Gastrocnemius medialis (tissue), 4 donors: ENCODE measurements at regions not wholly inside any gene's neighbourhood (a gene's known extent, or its start where the extent isn't known, plus 50 kb on each side); places are given as distances from the start of the nearest gene placed in this dataset.

ENCODE experiments used
- POLR2A ChIP-seq, 2 donors: fragments of 450-650 bp; IDR thresholded peaks; one replicate each; pipeline ENCODE4 v1.6.1; 2017; ENCODE audit warnings: antibody characterized with exemption in 2 of 2, mild to moderate bottlenecking in 2 of 2, moderate library complexity in 2 of 2
- TF ChIP-seq, protein P1 (sequence below), 5 experiments: fragments of 450-650 bp in 3 of 5; fragments of 200-600 bp in 2 of 5; sonication (generic) in 2 of 5; IDR thresholded peaks in 4 of 5; conservative IDR thresholded peaks in 1 of 5; 1 replicate in 4 of 5; 2 replicates in 1 of 5; pipeline ENCODE4 v1.5.1; 2016 to 2019; ENCODE audit warnings: antibody characterized with exemption in 5 of 5, mild to moderate bottlenecking in 3 of 5, moderate library complexity in 3 of 5

GRCh38 chr20:51182571-51182970 lies 159.7 kb upstream of the KCNG1 start:
- TF ChIP-seq POLR2A (IDR thresholded peaks at IDR 0.05), result no peak
- TF ChIP-seq, protein P1, sequence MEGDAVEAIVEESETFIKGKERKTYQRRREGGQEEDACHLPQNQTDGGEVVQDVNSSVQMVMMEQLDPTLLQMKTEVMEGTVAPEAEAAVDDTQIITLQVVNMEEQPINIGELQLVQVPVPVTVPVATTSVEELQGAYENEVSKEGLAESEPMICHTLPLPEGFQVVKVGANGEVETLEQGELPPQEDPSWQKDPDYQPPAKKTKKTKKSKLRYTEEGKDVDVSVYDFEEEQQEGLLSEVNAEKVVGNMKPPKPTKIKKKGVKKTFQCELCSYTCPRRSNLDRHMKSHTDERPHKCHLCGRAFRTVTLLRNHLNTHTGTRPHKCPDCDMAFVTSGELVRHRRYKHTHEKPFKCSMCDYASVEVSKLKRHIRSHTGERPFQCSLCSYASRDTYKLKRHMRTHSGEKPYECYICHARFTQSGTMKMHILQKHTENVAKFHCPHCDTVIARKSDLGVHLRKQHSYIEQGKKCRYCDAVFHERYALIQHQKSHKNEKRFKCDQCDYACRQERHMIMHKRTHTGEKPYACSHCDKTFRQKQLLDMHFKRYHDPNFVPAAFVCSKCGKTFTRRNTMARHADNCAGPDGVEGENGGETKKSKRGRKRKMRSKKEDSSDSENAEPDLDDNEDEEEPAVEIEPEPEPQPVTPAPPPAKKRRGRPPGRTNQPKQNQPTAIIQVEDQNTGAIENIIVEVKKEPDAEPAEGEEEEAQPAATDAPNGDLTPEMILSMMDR (IDR thresholded peaks at IDR 0.05 in 4 of 5, conservative IDR thresholded peaks at IDR 0.05 in 1 of 5), result no peak
